Mesodermal cell (in vitro differentiated cells): ENCODE measurements at regions not wholly inside any gene's neighbourhood (a gene's known extent, or its start where the extent isn't known, plus 50 kb on each side); places are given as distances from the start of the nearest gene placed in this dataset.
"Not testable (repeated sequence)": the region's sequence is repeated elsewhere in the genome, so short reads cannot be mapped to it uniquely, and the experiment has no call there.

Source experiments
- H3K27ac ChIP-seq: 2 replicates; pipeline ENCODE4 v1.7.0; 2013; ENCODE audit warnings: mild to moderate bottlenecking, low read depth, low read length, moderate library complexity; ENCODE audit not compliant: severe bottlenecking
- H3K36me3 ChIP-seq: 2 replicates; pipeline ENCODE4 v1.7.1; 2013; ENCODE audit warnings: mild to moderate bottlenecking, low read length, moderate library complexity; ENCODE audit not compliant: control insufficient read depth, insufficient read depth
- H3K4me1 ChIP-seq: one replicate; pipeline ENCODE4 v1.7.1; 2013; ENCODE audit warnings: mild to moderate bottlenecking, low read length; ENCODE audit not compliant: insufficient read depth, control insufficient read depth, poor library complexity, severe bottlenecking
- H3K4me3 ChIP-seq: 2 replicates; pipeline ENCODE4 v1.7.0; 2013; ENCODE audit warnings: low read length, control low read depth, mild to moderate bottlenecking; ENCODE audit not compliant: insufficient read depth, poor library complexity, severe bottlenecking; ENCODE audit errors: extremely low read depth
- H3K9me3 ChIP-seq: 2 replicates; pipeline ENCODE4 v1.7.1; 2013; ENCODE audit warnings: mild to moderate bottlenecking, low read length, moderate library complexity; ENCODE audit not compliant: control insufficient read depth
- WGBS, 2 experiments: methylation state at CpG; one replicate each; pipeline ENCODE4 v1.1.5; 2013; ENCODE audit warnings: missing lambda C conversion rate in 2 of 2; ENCODE audit not compliant: insufficient coverage in 2 of 2; 5-methylcytosine and 5-hydroxymethylcytosine counted together

- no CpG with 5 or more reads among the region's 1 CpG for whole genome bisulfite sequencing, 2 experiments
- H3K27ac ChIP-seq = no peak overlapping the region
- H3K4me1 ChIP-seq = no peaks in the 10 kb centered on the region
- no peak overlapping the region for H3K4me3 ChIP-seq
- no peaks in the 10 kb centered on the region for H3K36me3 ChIP-seq
- H3K9me3 ChIP-seq = no peaks in the 10 kb centered on the region
These were observed 392.3 kb upstream of the ATXN7L3B start for GRCh38 chr12:74145328-74145727.

GRCh38 chr12:74148849-74149248 is 388.8 kb upstream of the ATXN7L3B start:
- Histone ChIP-seq H3K27ac (no peak overlapping the region), H3K36me3 (no peaks in the 10 kb centered on the region), H3K4me3 (no peak overlapping the region), H3K4me1 (no peaks in the 10 kb centered on the region), H3K9me3 (no peaks in the 10 kb centered on the region)
- WGBS, 2 experiments = 100% methylated on average over 1 of the region's 2 CpGs; no CpG with 5 or more reads in 1 of the 2 experiments

- no peak overlapping the region for H3K4me3 ChIP-seq
- WGBS, 2 experiments = no CpG with 5 or more reads among the region's 2 CpGs
- H3K36me3 ChIP-seq = no peaks in the 10 kb centered on the region
- H3K27ac ChIP-seq = no peak overlapping the region
- no peaks in the 10 kb centered on the region for H3K4me1 ChIP-seq
- no peaks in the 10 kb centered on the region for H3K9me3 ChIP-seq
These were observed 385.3 kb upstream of the ATXN7L3B start for GRCh38 chr12:74152370-74152769.

- Histone ChIP-seq H3K4me1 (no peaks in the 10 kb centered on the region), H3K9me3 (no peaks in the 10 kb centered on the region), H3K27ac (no peak overlapping the region), H3K36me3 (no peaks in the 10 kb centered on the region), H3K4me3 (no peak overlapping the region)
- 93 to 100% methylated on average over 1 to 2 of the region's 2 CpGs for WGBS, 2 experiments
These were observed 371.5 kb upstream of the ATXN7L3B start for GRCh38 chr12:74166096-74166495.

GRCh38 chr12:74169607-74170006 is 368.0 kb upstream of the ATXN7L3B start:
- Histone ChIP-seq H3K4me3 (no peak overlapping the region), H3K36me3 (no peaks in the 10 kb centered on the region), H3K4me1 (no peaks in the 10 kb centered on the region), H3K27ac (no peak overlapping the region), H3K9me3 (no peaks in the 10 kb centered on the region)
- WGBS, 2 experiments = no CpG with 5 or more reads among the region's 2 CpGs

- Histone ChIP-seq H3K4me1 (no peaks in the 10 kb centered on the region), H3K4me3 (no peak overlapping the region), H3K9me3 (no peaks in the 10 kb centered on the region), H3K27ac (no peak overlapping the region), H3K36me3 (no peaks in the 10 kb centered on the region)
- WGBS, 2 experiments = 90 to 94% methylated on average over 38 to 40 of the region's 42 CpGs
These were observed 366.8 kb upstream of the ATXN7L3B start for GRCh38 chr12:74170645-74171477.

DNA sequence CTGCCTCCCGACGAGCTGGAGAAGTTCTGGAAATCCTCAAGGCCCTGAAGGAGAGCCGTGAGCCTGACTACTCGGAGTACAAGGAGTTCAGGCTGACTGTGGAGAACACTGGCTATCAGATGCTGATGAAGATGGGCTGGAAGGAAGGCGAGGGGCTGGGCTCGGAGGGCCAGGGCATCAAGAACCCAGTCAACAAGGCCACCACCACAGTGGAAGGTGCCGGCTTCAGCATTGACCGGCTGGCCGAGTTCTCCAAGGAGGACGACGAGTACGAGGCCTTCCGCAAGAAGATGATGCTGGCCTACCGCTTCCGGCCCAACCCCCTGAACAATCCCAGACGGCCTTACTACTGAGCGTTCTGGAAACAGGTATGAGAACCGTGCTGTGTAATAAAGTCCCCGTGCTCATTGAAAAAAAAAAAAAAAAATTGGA is 366.1 kb upstream of the ATXN7L3B start:
- Histone ChIP-seq H3K4me1 (no peaks in the 10 kb centered on the region), H3K4me3 (no peak overlapping the region), H3K27ac (no peak overlapping the region), H3K9me3 (no peaks in the 10 kb centered on the region), H3K36me3 (no peaks in the 10 kb centered on the region)
- 95 to 100% methylated on average over 16 of the region's 19 CpGs for WGBS, 2 experiments

DNA sequence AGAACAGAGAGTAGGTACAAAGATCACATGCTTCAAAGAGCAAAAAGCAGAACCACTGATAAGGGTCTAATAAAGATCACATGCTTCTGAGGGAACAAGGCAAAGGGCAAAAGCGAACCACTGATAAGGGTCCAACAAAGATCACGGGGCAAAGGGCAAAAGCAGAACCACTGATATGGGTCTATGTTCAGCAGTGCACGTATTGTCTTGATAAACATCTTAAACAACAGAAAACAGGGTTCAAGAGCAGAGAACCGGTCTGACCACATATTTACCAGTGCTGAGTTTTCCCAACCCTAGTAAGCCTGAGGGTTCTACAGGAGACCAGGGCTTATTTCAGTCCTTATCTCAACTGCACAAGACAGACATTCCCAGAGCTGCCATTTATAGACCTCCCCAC is 362.7 kb upstream of the ATXN7L3B start:
- H3K4me3 ChIP-seq, H3K27ac ChIP-seq, H3K36me3 ChIP-seq, H3K4me1 ChIP-seq, H3K9me3 ChIP-seq: not testable (repeated sequence)
- WGBS, 2 experiments = 85 to 95% methylated on average over 4 of the region's 4 CpGs

GRCh38 chr12:74185360-74185759 is 352.3 kb upstream of the ATXN7L3B start:
- H3K36me3 ChIP-seq = no peaks in the 10 kb centered on the region
- no peak overlapping the region for H3K4me3 ChIP-seq
- H3K4me1 ChIP-seq = no peaks in the 10 kb centered on the region
- no CpG with 5 or more reads among the region's 2 CpGs for WGBS, 2 experiments
- H3K27ac ChIP-seq = no peak overlapping the region
- H3K9me3 ChIP-seq = no peaks in the 10 kb centered on the region

DNA sequence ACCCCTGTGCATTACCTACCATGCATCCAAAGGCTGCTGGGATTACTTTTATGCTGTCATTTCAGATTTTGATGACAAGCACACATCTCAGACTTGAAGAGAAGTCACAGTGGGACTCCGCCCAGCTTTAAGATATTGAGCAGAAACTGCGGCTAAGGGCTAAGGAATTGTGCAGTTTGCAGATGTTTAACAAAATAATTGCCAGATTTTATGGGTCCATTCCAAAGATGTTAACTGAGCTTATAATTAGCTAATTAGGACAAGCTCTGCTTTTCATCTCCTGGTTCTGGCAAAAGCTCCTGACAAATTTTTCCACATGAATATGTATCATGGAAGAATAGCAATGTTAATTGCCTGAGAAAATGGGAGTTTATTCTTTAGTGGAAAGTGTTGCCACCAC is 344.4 kb upstream of the ATXN7L3B start:
- WGBS, 2 experiments = 83 to 90% methylated on average over 1 to 2 of the region's 2 CpGs
- Histone ChIP-seq H3K27ac (no peak overlapping the region), H3K9me3 (no peaks in the 10 kb centered on the region), H3K4me1 (no peaks in the 10 kb centered on the region), H3K36me3 (no peaks in the 10 kb centered on the region), H3K4me3 (no peak overlapping the region)

GRCh38 chr12:74204236-74204635 is 333.4 kb upstream of the ATXN7L3B start:
- Histone ChIP-seq H3K36me3 (no peaks in the 10 kb centered on the region), H3K27ac (no peak overlapping the region), H3K4me1 (no peaks in the 10 kb centered on the region), H3K4me3 (no peak overlapping the region), H3K9me3 (no peaks in the 10 kb centered on the region)
- WGBS, 2 experiments = 83 to 100% methylated on average over 2 of the region's 3 CpGs
